Stimulated activated effector memory CD8-positive, alpha-beta T cell treated with anti-CD3 and anti-CD28 coated beads, Interleukin-12 subunit alpha, Interleukin-12 subunit beta, amount 100 ng/mL, for 72 hours (primary cell): ENCODE measurements at regions not wholly inside any gene's neighbourhood (a gene's known extent, or its start where the extent isn't known, plus 50 kb on each side); places are given as distances from the start of the nearest gene placed in this dataset.

Experiments used
- ATAC-seq: fragments of 150-1000 bp; cut with Tn5 transposase; 2 replicates; pipeline ENCODE4 v1.10.0; 2021
- DNase-seq, 2 donors: peaks; one replicate each; pipeline ENCODE4 v3.0.0; 2021 to 2022; ENCODE audit warnings: low spot score in 2 of 2
- H3K27ac Mint-ChIP-seq: one replicate; pipeline ENCODE4 v1.8.0; 2022; ENCODE audit warnings: mild to moderate bottlenecking, mixed read lengths
- H3K36me3 Mint-ChIP-seq: one replicate; pipeline ENCODE4 v1.8.0; 2022; ENCODE audit warnings: mild to moderate bottlenecking, mixed read lengths
- H3K4me1 Mint-ChIP-seq: one replicate; pipeline ENCODE4 v1.8.0; 2022; ENCODE audit warnings: mixed read lengths
- H3K4me3 Mint-ChIP-seq: one replicate; pipeline ENCODE4 v1.8.0; 2022; ENCODE audit warnings: mild to moderate bottlenecking, mixed read lengths
- H3K9me3 Mint-ChIP-seq: one replicate; pipeline ENCODE4 v1.8.0; 2022; ENCODE audit warnings: mixed read lengths

DNA sequence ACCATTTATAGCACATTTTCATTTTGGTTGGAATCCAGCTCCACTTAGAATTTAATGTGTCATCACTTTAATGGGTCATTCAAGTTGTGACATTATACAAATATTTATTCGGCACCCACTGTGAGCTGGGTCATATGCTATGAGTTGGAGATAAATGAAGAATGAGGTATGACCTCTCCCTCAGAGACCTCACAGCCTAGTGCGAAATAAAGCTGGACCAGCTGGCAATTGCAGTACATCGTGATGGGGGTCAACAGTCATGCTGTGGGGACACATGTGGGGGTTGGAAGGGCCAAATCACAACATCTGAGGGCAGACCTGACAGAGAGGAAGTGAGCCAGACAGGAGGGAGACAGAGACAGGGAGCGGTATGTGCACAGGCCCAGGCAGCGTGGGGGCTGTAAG is 175.4 kb downstream of the MAIP1 start:
- no peak overlapping the region for H3K27ac Mint-ChIP-seq
- ATAC-seq (no peak), DNase-seq (no peak)
- no peaks in the 10 kb centered on the region for H3K36me3 Mint-ChIP-seq
- H3K4me1 Mint-ChIP-seq: no peaks in the 10 kb centered on the region
- no peaks in the 10 kb centered on the region for H3K9me3 Mint-ChIP-seq
- H3K4me3 Mint-ChIP-seq: no peak overlapping the region

DNA sequence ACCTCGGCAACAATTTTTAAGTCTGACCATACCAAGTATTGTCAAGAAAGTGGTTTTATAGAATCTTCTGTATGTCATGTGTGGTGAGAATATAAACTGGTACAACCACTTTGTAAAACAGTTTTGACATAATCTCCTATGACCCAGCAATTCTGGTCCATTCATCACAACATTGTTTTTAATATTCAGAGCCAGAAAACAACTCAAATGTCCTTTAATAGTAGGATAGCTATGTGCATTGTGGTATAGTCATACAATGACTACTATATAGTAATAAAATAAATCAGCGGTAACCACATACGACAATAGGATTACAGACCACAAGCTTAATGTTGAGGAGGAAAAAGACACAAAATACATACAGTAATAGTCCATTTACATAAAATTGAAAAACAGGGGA is 175.2 kb upstream of the SPATS2L start:
- Mint-ChIP-seq H3K4me3 (no peak overlapping the region), H3K9me3 (no peaks in the 10 kb centered on the region), H3K27ac (no peak overlapping the region), H3K36me3 (no peaks in the 10 kb centered on the region), H3K4me1 (no peaks in the 10 kb centered on the region)
- no peak for ATAC-seq
- DNase-seq: no peak

DNA sequence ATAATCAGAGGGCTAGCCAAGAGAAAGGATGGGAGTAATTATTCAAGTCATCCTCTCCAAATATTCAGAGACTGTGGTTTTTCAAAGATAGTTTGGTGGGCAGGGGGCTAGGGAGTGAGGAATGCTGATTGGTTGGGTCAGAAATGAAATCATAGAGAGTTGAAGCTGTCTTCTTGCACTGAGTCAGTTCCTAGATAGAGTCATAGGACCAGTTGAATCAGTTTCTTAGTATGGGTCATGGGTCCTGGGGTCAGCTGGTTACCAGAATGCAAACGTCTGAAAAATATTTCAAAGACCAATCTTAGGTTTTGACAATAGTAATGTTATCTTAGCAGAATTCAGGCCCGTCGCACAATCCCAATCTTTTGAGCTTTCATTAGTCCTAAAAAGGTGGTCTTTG is 171.4 kb upstream of the SPATS2L start:
- no peak for DNase-seq
- Mint-ChIP-seq H3K27ac (no peak overlapping the region), H3K4me1 (no peaks in the 10 kb centered on the region), H3K36me3 (no peaks in the 10 kb centered on the region), H3K4me3 (no peak overlapping the region), H3K9me3 (no peaks in the 10 kb centered on the region)
- peak; percentile 82 for ATAC-seq

DNA sequence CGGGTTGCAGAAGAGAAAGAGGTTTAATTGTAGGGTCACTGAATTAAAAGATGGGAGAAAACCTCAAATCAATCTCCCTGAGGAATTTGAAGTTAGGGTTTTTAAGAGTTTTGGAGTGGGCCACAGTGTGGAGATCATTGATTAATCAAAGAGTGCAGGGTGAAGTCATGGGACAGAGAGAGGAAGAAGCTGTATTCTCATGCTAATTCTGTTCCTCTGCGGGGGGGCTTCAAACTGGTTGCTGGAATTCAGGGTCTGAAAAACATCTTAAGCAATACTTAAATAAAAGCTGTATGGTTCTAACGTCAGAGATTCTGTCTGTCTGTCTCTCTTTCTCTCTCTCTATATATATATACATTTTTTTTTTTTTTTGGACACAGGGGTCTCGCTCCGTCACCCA is 169.8 kb upstream of the SPATS2L start:
- Mint-ChIP-seq H3K4me1 (no peaks in the 10 kb centered on the region), H3K36me3 (no peaks in the 10 kb centered on the region), H3K27ac (no peak overlapping the region), H3K9me3 (no peaks in the 10 kb centered on the region), H3K4me3 (no peak overlapping the region)
- DNase-seq (no peak), ATAC-seq (no peak)

DNA sequence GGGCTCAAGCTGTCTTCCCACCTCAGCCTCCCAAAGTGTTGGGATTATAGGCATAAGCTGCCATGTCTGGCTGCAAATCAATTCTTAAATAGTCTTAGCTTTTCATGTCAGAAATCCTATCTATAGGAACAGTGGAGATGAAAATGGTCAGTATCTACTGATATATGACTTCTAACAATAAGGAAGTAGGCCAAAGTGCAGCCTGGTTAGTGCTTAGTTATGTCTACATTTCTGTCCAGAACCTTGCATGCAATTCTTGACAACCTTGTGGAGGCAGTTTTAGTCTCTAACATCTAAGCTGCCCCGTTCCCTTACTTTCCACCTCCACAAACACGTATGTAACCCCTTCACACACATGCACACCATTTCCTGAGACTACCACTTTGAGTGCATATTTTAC is 169.2 kb upstream of the SPATS2L start:
- Mint-ChIP-seq H3K36me3 (no peaks in the 10 kb centered on the region), H3K4me3 (no peak overlapping the region), H3K27ac (no peak overlapping the region), H3K9me3 (no peaks in the 10 kb centered on the region), H3K4me1 (no peaks in the 10 kb centered on the region)
- no peak for DNase-seq
- no peak for ATAC-seq

DNA sequence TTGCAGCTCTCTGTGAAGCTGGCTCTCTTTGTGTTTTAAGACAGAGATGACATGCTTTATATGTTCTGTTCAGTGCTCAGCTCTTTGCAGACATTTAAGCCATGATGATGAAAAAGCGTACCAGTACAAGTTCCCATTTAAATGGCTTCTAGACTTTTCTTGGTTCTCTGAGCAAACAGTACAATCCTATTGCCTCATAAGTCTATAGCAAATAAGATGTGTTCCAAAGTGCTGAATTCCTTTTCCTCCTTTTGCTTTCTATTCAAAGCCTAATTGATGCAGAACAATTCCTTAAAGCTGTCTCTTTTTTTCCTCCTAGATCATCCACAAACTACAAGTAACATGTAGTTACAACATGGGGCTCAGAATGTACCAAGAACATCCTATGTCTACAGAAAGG is 168.8 kb upstream of the SPATS2L start:
- no peak overlapping the region for H3K4me3 Mint-ChIP-seq
- no peak overlapping the region for H3K27ac Mint-ChIP-seq
- H3K9me3 Mint-ChIP-seq: no peaks in the 10 kb centered on the region
- no peaks in the 10 kb centered on the region for H3K36me3 Mint-ChIP-seq
- DNase-seq (no peak), ATAC-seq (no peak)
- H3K4me1 Mint-ChIP-seq: no peaks in the 10 kb centered on the region

DNA sequence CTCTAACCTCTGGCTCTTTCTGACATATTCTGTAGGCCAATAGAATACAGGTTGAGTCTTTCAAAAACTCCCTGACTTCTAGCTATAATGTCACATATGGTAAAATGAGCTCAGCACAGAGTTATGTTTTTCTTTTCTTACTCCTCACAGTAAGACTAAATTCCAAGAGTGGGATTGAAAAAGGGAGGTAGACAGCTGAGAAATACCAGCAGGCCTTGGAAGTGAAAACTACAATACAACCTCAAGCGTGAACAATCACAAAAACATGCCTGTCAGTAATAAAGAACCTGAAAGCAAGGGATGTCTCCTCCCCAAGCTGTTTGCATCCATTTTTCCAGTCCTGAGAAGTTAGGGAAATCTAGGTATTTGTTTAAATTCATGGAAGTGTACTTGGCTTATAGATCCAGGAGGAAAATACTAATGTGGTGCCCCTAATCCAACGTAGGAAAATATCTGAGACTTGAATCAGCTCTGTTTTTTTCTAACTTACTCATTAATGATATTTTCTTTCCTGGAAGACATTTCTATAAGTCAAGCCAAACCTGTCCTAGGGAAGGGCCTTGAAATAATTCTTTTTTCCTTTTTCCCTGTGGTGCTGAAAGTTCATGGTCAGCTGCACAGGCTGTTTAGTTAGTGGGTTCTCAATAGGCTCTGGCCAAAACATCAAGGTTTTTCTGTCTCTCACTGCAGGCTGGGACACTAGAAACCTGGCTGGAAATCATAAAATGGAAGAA is 167.9 kb upstream of the SPATS2L start:
- Mint-ChIP-seq H3K36me3 (no peaks in the 10 kb centered on the region), H3K4me3 (no peak overlapping the region), H3K9me3 (no peaks in the 10 kb centered on the region), H3K27ac (no peak overlapping the region), H3K4me1 (no peaks in the 10 kb centered on the region)
- no peak for DNase-seq
- no peak for ATAC-seq

DNA sequence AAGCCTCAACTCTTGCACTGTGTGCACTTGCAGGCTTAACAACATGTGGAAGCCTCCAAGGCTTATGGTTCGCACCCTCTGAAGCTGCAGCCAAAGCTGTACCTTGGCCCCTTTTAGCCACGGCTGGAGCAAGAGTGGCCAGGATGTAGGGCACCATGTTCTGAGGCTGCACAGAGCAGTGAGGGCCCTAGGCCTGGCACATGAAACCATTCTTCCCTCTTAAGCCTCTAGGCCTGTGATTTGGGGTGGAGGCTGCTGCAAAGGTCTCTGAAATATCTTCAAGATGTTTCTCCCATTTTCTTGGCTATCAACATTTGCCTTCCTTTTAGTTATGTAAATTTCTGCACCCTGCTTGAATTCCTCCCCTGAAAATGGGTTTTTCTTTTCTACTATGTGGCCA is 161.9 kb upstream of the SPATS2L start:
- no peak overlapping the region for H3K4me3 Mint-ChIP-seq
- DNase-seq: no peak
- H3K9me3 Mint-ChIP-seq: no peaks in the 10 kb centered on the region
- H3K4me1 Mint-ChIP-seq: no peaks in the 10 kb centered on the region
- H3K27ac Mint-ChIP-seq: no peak overlapping the region
- H3K36me3 Mint-ChIP-seq: no peaks in the 10 kb centered on the region
- ATAC-seq: peak; percentile 8

DNA sequence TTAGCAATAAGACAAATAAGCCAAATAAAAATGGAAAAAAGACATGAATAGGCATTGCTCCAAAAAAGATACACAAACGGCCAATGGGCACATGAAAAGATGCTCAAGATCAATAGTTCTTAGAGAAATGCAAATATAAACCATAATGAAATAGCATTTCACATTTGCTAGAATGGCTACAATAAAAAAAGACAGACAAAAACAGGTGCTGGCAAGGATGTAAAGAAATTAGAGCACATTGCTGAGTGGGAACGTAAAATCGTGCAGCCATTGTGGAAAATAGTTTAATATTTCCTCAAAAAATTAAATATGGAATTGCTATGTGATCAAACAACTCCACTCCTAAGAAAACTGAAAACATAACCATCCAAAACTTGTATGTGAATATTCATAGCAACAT is 160.0 kb upstream of the SPATS2L start:
- Mint-ChIP-seq H3K27ac (no peak overlapping the region), H3K36me3 (no peaks in the 10 kb centered on the region), H3K9me3 (peaks cover 10% of the 10 kb centered on the region), H3K4me3 (no peak overlapping the region), H3K4me1 (no peaks in the 10 kb centered on the region)
- ATAC-seq (no peak), DNase-seq (no peak)

DNA sequence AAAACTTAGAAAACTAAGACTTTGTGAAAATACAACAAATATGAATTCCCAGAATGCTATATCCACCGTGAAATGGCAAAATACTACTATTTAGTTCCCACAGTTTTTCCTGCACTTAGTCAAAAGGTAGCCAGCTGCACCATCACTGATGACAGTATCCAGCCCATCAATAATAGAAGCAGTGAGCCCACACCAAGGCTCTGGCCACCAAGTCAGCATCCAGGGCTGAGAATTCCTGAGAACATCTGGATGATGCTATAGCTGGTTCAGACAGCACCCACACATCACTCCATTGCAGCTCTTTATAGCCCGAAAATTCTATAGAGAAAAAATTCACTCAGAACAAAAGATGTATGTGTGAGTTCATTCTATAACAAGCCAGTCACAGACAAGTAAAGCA is 159.1 kb upstream of the SPATS2L start:
- Mint-ChIP-seq H3K36me3 (no peaks in the 10 kb centered on the region), H3K4me3 (no peak overlapping the region), H3K9me3 (peaks cover 11% of the 10 kb centered on the region), H3K27ac (no peak overlapping the region), H3K4me1 (no peaks in the 10 kb centered on the region)
- ATAC-seq (no peak), DNase-seq (no peak)

DNA sequence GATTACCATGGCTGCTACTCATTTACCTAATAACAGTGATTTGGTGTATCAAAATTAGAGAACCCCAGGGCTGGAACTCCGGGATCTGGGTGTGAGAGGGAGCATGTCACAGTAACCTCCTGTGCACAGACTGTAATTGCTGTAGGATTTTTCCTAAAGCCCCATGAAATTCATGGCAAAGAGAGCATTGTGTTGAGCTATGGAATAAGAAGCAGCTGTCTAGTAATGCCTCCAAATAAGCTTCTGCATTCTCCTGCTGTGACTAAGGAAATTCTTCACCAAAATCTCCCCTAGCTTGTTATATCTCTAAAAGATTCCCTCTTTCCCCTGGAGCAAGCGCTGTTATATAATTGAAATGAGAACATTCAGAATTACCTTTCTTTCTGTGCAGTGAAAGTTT is 158.1 kb upstream of the SPATS2L start:
- Mint-ChIP-seq H3K4me3 (no peak overlapping the region), H3K36me3 (no peaks in the 10 kb centered on the region), H3K27ac (no peak overlapping the region), H3K9me3 (peaks cover 17% of the 10 kb centered on the region), H3K4me1 (no peaks in the 10 kb centered on the region)
- DNase-seq (no peak), ATAC-seq (no peak)

DNA sequence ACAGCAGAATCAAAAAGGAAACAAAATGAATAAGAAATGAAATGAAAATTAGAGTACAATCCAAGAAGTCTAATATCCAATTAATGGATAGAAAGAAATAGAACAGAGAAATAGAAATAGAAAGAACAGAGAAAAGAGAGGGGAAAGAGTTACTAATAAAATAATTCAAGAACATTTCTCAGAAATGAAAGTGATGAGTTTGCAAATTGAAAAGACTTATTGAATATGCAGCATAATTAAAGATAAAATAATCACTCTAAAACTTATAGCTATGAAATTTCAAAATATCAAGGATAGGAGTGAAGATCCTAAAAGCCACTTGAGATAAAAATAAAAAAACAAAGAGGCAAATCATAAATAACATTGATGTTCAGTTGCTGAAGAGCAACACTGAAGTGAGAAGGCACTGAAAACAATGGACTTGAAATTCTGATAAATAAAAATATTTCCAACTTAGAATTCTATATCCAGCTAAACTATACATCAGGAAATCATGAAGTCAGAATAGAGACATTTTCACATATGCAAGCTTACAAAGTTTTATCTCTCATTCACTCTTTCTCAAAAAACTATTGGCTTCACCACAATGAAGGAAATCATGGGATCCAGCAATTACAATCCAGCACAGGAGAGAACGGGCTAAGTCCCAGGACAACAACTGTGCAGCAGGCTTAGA is 155.9 kb upstream of the SPATS2L start:
- no peak overlapping the region for H3K4me3 Mint-ChIP-seq
- H3K9me3 Mint-ChIP-seq: peaks cover 17% of the 10 kb centered on the region
- no peaks in the 10 kb centered on the region for H3K4me1 Mint-ChIP-seq
- no peak for ATAC-seq
- H3K36me3 Mint-ChIP-seq: no peaks in the 10 kb centered on the region
- no peak overlapping the region for H3K27ac Mint-ChIP-seq
- DNase-seq: no peak

DNA sequence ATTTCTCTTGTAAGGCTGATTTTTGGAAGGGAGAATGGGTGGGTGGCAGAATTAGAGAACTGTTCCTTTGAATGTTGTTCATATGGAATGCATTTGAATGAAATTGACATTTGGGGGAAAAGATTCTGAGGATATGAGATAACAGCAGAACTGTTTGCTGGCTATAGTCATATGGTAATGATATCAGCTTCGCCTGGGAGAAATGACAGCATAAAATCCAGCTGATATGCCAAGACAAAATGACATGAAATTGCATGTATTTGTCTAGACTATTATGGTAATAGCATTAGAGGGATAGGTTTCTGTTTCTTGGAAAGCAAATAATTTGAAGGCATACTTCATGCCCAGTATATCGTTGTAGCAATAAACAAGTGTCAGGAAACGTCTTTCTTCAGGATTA is 150.8 kb upstream of the SPATS2L start:
- DNase-seq (no peak), ATAC-seq (no peak)
- H3K4me1 Mint-ChIP-seq: peaks cover 5% of the 10 kb centered on the region
- H3K4me3 Mint-ChIP-seq: no peak overlapping the region
- H3K36me3 Mint-ChIP-seq: no peaks in the 10 kb centered on the region
- H3K9me3 Mint-ChIP-seq: peaks cover 11% of the 10 kb centered on the region
- no peak overlapping the region for H3K27ac Mint-ChIP-seq

DNA sequence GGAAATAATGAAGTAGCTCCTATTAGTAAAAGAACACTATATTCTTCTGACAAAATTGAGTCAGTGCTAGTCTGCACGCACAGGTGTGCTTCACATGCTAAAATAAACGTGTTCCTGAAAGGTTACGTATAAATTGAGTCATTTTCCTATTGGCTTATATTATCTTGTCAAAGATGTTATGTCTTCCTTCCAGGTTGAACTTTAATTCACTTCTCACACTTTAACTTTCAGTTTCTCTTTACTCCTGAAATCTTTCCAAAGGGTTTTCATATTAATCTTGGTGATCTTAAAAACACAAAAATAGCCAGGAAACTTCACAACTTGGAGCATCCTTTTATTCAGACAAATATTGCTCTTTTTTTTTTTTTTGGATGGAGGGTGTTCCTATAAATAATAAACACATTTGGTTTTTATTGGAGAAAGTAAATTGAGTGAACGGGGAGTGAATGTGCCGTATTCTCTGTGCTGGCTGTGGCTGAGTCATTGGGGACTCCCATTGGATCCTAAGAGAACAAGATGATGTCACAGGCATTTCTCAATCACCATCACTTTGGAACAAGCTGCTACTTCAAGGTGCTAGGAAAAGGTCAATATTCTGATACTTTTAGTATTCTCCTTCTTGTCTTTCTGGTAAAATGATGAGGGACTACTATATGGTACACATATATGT is 150.2 kb upstream of the SPATS2L start:
- no peak for DNase-seq
- peaks cover 5% of the 10 kb centered on the region for H3K4me1 Mint-ChIP-seq
- ATAC-seq: no peak

DNA sequence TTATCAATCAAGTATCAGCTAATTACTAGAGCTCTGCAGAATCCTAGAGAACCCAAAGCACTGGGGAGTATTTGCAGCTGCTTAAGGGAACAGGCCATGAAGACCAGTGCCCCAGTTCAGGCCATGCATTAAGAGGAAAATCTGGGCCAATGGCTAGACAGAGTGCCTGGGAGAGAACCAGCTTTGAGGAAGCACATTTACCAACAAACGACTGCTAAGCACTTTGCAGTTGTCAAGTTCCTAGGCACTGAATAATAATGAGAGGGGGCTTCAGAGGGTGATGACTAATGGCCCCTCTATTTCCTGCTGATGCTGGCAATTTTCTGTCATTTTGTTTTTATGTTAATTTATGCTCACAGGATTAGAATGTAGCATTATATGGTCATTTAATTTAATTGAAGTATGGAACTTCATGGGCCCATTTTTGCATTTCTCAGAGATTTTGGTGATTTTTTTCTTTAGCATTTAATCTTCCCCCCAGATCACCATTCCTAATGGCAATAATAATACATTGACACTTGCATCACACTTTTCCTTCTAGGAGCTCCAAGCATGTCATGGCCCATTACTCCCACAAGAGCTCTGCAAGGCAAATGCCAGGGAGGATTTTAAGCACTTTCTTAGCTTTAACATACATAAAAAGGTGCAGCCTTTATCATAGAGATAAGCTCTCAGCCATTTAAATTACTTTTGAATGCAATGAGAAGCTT is 147.7 kb upstream of the SPATS2L start:
- no peak for DNase-seq
- no peak overlapping the region for H3K27ac Mint-ChIP-seq
- no peak overlapping the region for H3K4me3 Mint-ChIP-seq
- ATAC-seq: no peak
- no peaks in the 10 kb centered on the region for H3K9me3 Mint-ChIP-seq
- H3K4me1 Mint-ChIP-seq: peaks cover 5% of the 10 kb centered on the region
- no peaks in the 10 kb centered on the region for H3K36me3 Mint-ChIP-seq

More for the DNA sequence above, 150.2 kb upstream of the SPATS2L start:
- H3K4me3 Mint-ChIP-seq: no peak overlapping the region
- peaks cover 7% of the 10 kb centered on the region for H3K9me3 Mint-ChIP-seq
- H3K36me3 Mint-ChIP-seq: no peaks in the 10 kb centered on the region
- no peak overlapping the region for H3K27ac Mint-ChIP-seq

DNA sequence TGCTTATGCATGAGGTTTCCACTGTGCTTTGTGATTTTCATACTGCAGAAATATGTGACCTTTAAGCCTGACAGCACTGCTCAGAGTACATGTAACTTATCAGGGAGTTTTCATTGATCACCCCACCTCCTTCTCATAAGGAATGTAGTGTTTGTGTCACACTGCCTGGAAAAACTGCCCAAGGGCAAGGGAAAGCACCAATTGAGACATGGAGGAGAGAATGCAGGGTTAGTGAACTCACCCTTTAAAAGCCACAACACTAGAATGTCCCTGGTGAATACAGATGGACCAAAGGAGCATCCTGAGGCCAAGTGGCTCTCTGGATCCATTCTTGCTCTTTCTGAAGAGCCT is 147.2 kb upstream of the SPATS2L start:
- H3K36me3 Mint-ChIP-seq: no peaks in the 10 kb centered on the region
- no peak overlapping the region for H3K27ac Mint-ChIP-seq
- peaks cover 5% of the 10 kb centered on the region for H3K4me1 Mint-ChIP-seq
- DNase-seq (no peak), ATAC-seq (no peak)
- H3K9me3 Mint-ChIP-seq: no peaks in the 10 kb centered on the region
- H3K4me3 Mint-ChIP-seq: no peak overlapping the region
